GM23248 (cell line): ENCODE measurements at regions not wholly inside any gene's neighbourhood (a gene's known extent, or its start where the extent isn't known, plus 50 kb on each side); places are given as distances from the start of the nearest gene placed in this dataset.
A peak's percentile ranks its signal among the peaks of the same experiment; 100 is the strongest.

ENCODE experiments used
- DNase-seq: peaks from one replicate; pipeline ENCODE4 v3.0.0-alpha.2; 2015
- H2AFZ ChIP-seq: fragments of 200-600 bp; sonication (generic); 2 replicates; pipeline ENCODE4 v1.6.1; 2016; ENCODE audit warnings: antibody characterized with exemption
- H3F3A ChIP-seq: fragments of 200-600 bp; sonication (generic); 2 replicates; pipeline ENCODE4 v1.6.1; 2016; ENCODE audit warnings: mild to moderate bottlenecking, antibody characterized with exemption, mixed run types; ENCODE audit not compliant: insufficient read depth
- H3K27ac ChIP-seq: fragments of 200-600 bp; sonication (generic); 2 replicates; pipeline ENCODE4 v1.5.1; 2016; ENCODE audit warnings: mild to moderate bottlenecking
- H3K27me3 ChIP-seq: fragments of 200-600 bp; sonication (generic); replicated peaks from 2 replicates; pipeline ENCODE4 v1.6.1; 2016; ENCODE audit warnings: mild to moderate bottlenecking; ENCODE audit not compliant: insufficient read depth
- H3K36me3 ChIP-seq: fragments of 200-600 bp; sonication (generic); 2 replicates; pipeline ENCODE4 v1.6.1; 2016; ENCODE audit warnings: low read depth, mild to moderate bottlenecking
- H3K4me1 ChIP-seq: fragments of 200-600 bp; sonication (generic); 2 replicates; pipeline ENCODE4 v1.6.1; 2016; ENCODE audit warnings: mild to moderate bottlenecking; ENCODE audit not compliant: insufficient read depth
- H3K4me2 ChIP-seq: fragments of 200-600 bp; sonication (generic); one replicate; pipeline ENCODE4 v1.6.1; 2016; ENCODE audit warnings: mild to moderate bottlenecking; ENCODE audit not compliant: unreplicated experiment
- H3K4me3 ChIP-seq: fragments of 200-600 bp; sonication (generic); 2 replicates; pipeline ENCODE4 v1.5.1; 2016; ENCODE audit warnings: mild to moderate bottlenecking
- H3K79me2 ChIP-seq: fragments of 200-600 bp; sonication (generic); 2 replicates; pipeline ENCODE4 v1.6.1; 2016; ENCODE audit warnings: mild to moderate bottlenecking; ENCODE audit not compliant: insufficient read depth
- H3K9ac ChIP-seq: fragments of 200-600 bp; sonication (generic); 2 replicates; pipeline ENCODE4 v1.6.1; 2016; ENCODE audit warnings: mild to moderate bottlenecking
- H3K9me2 ChIP-seq: fragments of 200-600 bp; sonication (generic); 2 replicates; pipeline ENCODE4 v1.6.1; 2016; ENCODE audit warnings: mixed run types, mild to moderate bottlenecking, moderate library complexity; ENCODE audit not compliant: insufficient read depth
- H3K9me3 ChIP-seq: fragments of 200-600 bp; sonication (generic); one replicate; pipeline ENCODE4 v1.6.1; 2017; ENCODE audit warnings: low read depth
- H4K20me1 ChIP-seq: fragments of 200-600 bp; sonication (generic); 2 replicates; pipeline ENCODE4 v1.6.0; 2016; ENCODE audit not compliant: insufficient read depth
- EZH2 ChIP-seq: fragments of 200-600 bp; sonication (generic); IDR thresholded peaks from 2 replicates; pipeline ENCODE4 v1.6.1; 2018; ENCODE audit warnings: antibody characterized with exemption, mild to moderate bottlenecking; ENCODE audit not compliant: insufficient read depth, poor library complexity, severe bottlenecking
- EZH2phosphoT487 ChIP-seq: fragments of 200-600 bp; sonication (generic); IDR thresholded peaks from 2 replicates; pipeline ENCODE4 v1.6.1; 2018; ENCODE audit warnings: antibody characterized with exemption, moderate library complexity, mild to moderate bottlenecking, low read depth; ENCODE audit not compliant: insufficient read depth
- WGBS, 2 experiments: methylation state at CpG; one replicate each; pipeline ENCODE4 v1.1.6; 2015 to 2017; ENCODE audit warnings: low lambda C conversion rate in 2 of 2, low coverage in 1 of 2; ENCODE audit errors: missing lambda C conversion rate in 2 of 2; 5-methylcytosine and 5-hydroxymethylcytosine counted together
- in situ Hi-C: fragments of 300-500 bp; cut with MboI; formaldehyde crosslinking; loops from 2 replicates; pipeline ENCODE4 v1.15.0; 2020

DNA sequence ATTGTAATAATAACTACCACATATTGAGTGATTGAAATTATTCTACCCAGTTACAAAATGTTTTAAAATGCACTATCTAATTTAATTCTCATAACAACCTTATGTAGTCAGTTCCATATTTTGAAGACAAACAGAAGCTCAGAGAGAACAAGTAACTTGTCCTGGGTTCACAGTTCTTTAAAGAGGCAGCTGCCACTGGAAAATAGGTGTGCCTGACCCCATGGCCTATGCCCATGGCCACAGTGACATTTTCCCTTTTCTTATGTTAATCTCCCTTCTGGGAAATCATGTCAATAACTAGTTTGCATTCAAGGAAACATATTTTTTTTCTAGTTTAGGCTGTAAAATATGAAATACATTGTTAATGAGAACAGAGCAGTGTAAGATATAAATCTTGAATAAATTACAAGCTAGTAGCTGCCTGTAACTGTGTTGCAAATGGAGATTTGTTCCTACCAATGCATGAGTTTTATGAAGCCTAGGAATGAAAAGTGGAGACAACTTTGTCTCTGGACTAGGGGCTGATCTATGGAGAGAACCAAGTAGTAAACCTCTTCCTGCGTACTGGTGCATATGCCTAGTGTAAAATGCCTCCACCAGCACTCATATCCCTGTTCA is 1018.0 kb downstream of the NTRK3 start:
- H3K9me3 ChIP-seq = no peaks in the 10 kb centered on the region
- no peaks in the 10 kb centered on the region for H3K79me2 ChIP-seq
- DNase-seq = no peak
- H3F3A ChIP-seq = no peaks in the 10 kb centered on the region
- H3K4me3 ChIP-seq = no peak overlapping the region
- no peaks in the 10 kb centered on the region for H3K27me3 ChIP-seq
- no peak for TF ChIP-seq EZH2
- no peak for TF ChIP-seq EZH2phosphoT487
- H3K36me3 ChIP-seq = no peaks in the 10 kb centered on the region
- no peak overlapping the region for H3K4me2 ChIP-seq
- H3K4me1 ChIP-seq = no peaks in the 10 kb centered on the region
- WGBS, 2 experiments = 6 to 22% methylated on average over 1 of the region's 1 CpG
- in situ Hi-C loops = no loop called here
- H3K9me2 ChIP-seq = no peaks in the 10 kb centered on the region
- no peak overlapping the region for H2AFZ ChIP-seq
- H3K27ac ChIP-seq = no peak overlapping the region
- H4K20me1 ChIP-seq = no peaks in the 10 kb centered on the region
- no peak overlapping the region for H3K9ac ChIP-seq

DNA sequence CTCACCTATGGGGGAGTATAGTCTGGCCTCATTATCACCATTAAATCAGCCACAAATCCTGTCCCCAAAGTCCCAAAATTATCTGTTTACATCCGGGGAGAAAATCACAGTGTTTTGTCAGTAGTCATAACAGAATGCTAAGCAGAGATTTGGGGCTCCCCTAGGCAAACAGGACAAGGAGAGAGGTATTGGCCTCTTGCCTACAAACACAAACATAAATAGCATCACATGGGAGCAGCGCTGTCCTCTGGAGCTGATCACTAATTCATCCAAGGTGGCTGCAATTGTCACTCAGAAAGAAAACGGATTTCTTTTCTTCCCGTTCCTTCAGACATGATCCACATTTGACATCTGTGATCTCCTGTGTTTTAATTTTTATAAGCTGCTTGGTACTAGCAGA is 1028.1 kb downstream of the NTRK3 start:
- H3K27ac ChIP-seq = no peak overlapping the region
- H3K4me1 ChIP-seq = no peaks in the 10 kb centered on the region
- TF ChIP-seq EZH2 = no peak
- TF ChIP-seq EZH2phosphoT487 = no peak
- H3F3A ChIP-seq = no peaks in the 10 kb centered on the region
- H3K4me3 ChIP-seq = no peak overlapping the region
- no peak overlapping the region for H3K9ac ChIP-seq
- no peaks in the 10 kb centered on the region for H3K9me3 ChIP-seq
- in situ Hi-C loops = no loop called here
- no peaks in the 10 kb centered on the region for H4K20me1 ChIP-seq
- no peak for DNase-seq
- H3K36me3 ChIP-seq = no peaks in the 10 kb centered on the region
- no peaks in the 10 kb centered on the region for H3K9me2 ChIP-seq
- no peak overlapping the region for H2AFZ ChIP-seq
- no peaks in the 10 kb centered on the region for H3K27me3 ChIP-seq
- WGBS, 2 experiments = 1 to 5% methylated on average over 4 of the region's 4 CpGs
- H3K79me2 ChIP-seq = no peaks in the 10 kb centered on the region
- no peak overlapping the region for H3K4me2 ChIP-seq

DNA sequence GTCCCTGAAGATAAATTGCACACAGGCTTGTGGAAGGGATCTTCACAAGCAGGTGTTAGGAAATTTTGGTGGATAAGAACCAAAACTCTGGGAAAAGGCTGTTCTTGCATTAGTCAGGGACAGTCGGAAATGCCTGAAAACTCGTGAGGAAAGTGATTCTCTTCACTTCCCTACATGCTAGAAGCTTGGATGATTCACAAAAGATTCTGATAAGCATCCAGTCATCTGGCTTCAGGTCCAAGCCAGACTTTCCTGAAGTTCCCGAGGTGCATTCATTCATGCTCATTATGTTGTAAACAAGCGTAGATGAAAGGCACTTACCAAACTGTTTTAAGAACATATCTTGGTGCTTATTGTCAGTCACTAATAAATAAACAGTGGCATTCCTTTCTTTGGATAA is 1028.7 kb downstream of the NTRK3 start:
- H3F3A ChIP-seq = no peaks in the 10 kb centered on the region
- DNase-seq = no peak
- H3K27me3 ChIP-seq = no peaks in the 10 kb centered on the region
- no peaks in the 10 kb centered on the region for H3K4me1 ChIP-seq
- H3K79me2 ChIP-seq = no peaks in the 10 kb centered on the region
- H3K27ac ChIP-seq = no peak overlapping the region
- no peaks in the 10 kb centered on the region for H3K9me2 ChIP-seq
- no peak overlapping the region for H3K4me2 ChIP-seq
- H2AFZ ChIP-seq = no peak overlapping the region
- H3K9ac ChIP-seq = no peak overlapping the region
- no peaks in the 10 kb centered on the region for H3K36me3 ChIP-seq
- TF ChIP-seq EZH2phosphoT487 (no peak), EZH2 (no peak)
- no peaks in the 10 kb centered on the region for H4K20me1 ChIP-seq
- no peaks in the 10 kb centered on the region for H3K9me3 ChIP-seq
- 1 to 6% methylated on average over 4 of the region's 4 CpGs for WGBS, 2 experiments
- in situ Hi-C loops = no loop called here
- H3K4me3 ChIP-seq = no peak overlapping the region

GRCh38 chr15:87225436-87225835 is 1031.1 kb downstream of the NTRK3 start:
- Histone ChIP-seq H4K20me1 (no peaks in the 10 kb centered on the region), H3K4me1 (no peaks in the 10 kb centered on the region), H3K4me3 (no peak overlapping the region), H3K9me3 (no peaks in the 10 kb centered on the region), H3K36me3 (no peaks in the 10 kb centered on the region), H3K27ac (no peak overlapping the region), H3K9ac (no peak overlapping the region), H3K9me2 (no peaks in the 10 kb centered on the region), H3K27me3 (no peaks in the 10 kb centered on the region), H3K79me2 (no peaks in the 10 kb centered on the region), H3F3A (no peaks in the 10 kb centered on the region), H3K4me2 (no peak overlapping the region), H2AFZ (no peak overlapping the region)
- in situ Hi-C loops = no loop called here
- 3 to 7% methylated on average over 2 of the region's 2 CpGs for WGBS, 2 experiments
- DNase-seq = no peak
- TF ChIP-seq EZH2 (no peak), EZH2phosphoT487 (no peak)

DNA sequence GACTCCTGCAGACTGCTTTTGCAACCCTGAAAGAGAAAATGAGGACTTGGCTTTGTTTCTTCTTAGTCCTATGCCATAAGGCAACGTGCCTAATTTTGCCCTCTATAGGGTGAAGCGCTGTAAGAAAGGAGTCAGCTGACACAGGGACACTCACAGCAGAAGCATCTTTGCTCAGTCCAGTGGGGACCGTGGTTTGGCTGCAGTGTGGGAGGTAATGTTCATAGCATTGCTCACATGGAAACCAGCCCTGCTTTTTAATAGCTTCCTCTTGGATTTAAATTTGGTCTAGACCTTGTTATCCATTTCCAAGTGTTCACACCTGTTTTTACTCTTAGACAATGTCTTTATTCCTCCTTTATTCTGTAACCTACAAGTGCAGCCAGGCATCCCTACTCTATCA is 1032.1 kb downstream of the NTRK3 start:
- no peak for TF ChIP-seq EZH2phosphoT487
- H3K27ac ChIP-seq = no peak overlapping the region
- no peak overlapping the region for H3K4me3 ChIP-seq
- no peaks in the 10 kb centered on the region for H3K4me1 ChIP-seq
- DNase-seq = peak; percentile 6
- no peak overlapping the region for H2AFZ ChIP-seq
- no peaks in the 10 kb centered on the region for H3K27me3 ChIP-seq
- H4K20me1 ChIP-seq = no peaks in the 10 kb centered on the region
- H3K9ac ChIP-seq = no peak overlapping the region
- in situ Hi-C loops = no loop called here
- H3F3A ChIP-seq = no peaks in the 10 kb centered on the region
- H3K9me3 ChIP-seq = no peaks in the 10 kb centered on the region
- no peaks in the 10 kb centered on the region for H3K79me2 ChIP-seq
- H3K4me2 ChIP-seq = no peak overlapping the region
- H3K9me2 ChIP-seq = no peaks in the 10 kb centered on the region
- 3 to 7% methylated on average over 3 of the region's 3 CpGs for WGBS, 2 experiments
- H3K36me3 ChIP-seq = no peaks in the 10 kb centered on the region
